ENCODE measurements at regions not wholly inside any gene's neighbourhood (a gene's known extent, or its start where the extent isn't known, plus 50 kb on each side); places are given as distances from the start of the nearest gene placed in this dataset.

GRCh38 chr11:19560156-19560555 lies 152.5 kb upstream of the NAV2 start:
- DNase-seq (ENCODE audit: low read depth) = no peak

GRCh38 chr11:19559746-19560145 lies 152.9 kb upstream of the NAV2 start:
- DNase-seq (ENCODE audit: low read depth) = no peak

- DNase-seq (ENCODE audit: low read depth) = no peak
Measured at GRCh38 chr11:19558189-19558986, 154.2 kb upstream of the NAV2 start.

DNA sequence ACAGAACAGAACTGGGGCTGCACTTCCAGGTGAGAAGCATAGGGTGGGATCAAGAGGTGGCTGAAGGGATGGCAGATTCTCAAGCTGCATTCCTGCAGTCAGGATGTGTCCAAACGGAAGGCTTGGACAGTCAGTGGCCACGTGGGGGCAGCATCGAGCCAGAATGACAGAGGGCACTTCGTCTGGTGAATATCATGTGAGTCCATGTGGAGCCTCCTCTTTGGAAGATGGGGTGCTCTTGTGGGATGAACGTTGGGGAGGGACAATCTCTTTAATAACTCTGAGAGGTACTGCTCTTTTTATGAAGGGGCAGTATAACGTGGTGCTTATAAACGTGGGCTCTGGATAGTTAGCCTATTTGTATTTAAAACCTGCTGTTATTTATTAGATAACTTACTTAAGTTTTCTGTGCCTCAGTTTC lies 154.9 kb upstream of the NAV2 start:
- peak; percentile 61 for DNase-seq (ENCODE audit: low read depth)

DNA sequence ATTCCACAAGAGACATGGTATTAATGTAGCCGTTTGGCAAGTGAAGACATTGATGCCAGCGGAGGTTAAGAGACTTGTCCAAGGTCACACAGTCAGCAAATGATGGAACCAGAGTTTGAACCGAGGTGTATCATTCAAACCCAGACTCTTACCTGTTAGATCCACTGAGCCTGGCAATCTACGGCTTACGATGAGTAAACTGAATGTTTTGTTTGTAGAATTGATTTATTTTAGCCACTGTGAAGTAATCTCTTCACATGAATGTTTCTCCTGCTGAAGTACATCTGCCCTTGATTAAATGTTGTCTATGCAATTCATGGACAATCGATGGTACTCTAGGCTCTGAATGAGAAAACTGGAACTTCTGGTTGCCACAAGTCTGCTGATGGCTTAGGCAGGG lies 155.5 kb upstream of the NAV2 start:
- DNase-seq (ENCODE audit: low read depth) = no peak

GRCh38 chr11:19555266-19555665 lies 157.4 kb upstream of the NAV2 start:
- no peak for DNase-seq (ENCODE audit: low read depth)

DNA sequence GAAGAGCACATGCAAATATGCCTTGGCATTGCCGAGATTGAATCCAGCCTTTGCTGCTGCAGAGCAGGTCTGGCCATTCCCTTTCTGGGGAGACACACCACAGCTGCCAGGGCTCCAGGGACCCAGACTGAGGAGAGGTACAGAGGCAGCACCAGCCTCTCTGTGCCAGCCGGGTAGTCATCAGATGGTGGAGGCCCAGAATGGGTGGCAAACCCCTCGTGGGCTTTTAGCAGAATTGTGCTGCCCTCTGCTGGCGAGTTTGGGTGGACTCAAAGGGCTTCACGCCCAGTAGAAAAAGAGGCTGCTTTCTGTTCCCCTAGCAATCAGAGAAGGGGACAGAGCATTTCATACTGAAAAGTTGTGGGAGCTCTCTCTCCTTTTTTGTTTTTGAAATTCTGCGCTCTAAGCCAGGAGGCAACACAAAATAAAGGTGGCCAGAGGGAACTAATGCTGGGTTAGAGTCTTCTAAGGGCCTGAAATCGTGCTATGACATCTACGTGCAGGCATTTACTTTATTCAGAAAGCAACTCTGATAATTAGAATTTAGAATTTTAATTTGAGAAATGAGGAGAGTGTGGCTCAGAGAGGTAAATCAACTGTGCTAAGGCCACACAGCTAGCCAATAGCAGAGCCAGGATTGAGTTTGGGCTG lies 158.8 kb upstream of the NAV2 start:
- peak; percentile 51 for DNase-seq (ENCODE audit: low read depth)

- no peak for DNase-seq (ENCODE audit: low read depth)
Measured at GRCh38 chr11:19552656-19553260, 159.9 kb upstream of the NAV2 start.

DNA sequence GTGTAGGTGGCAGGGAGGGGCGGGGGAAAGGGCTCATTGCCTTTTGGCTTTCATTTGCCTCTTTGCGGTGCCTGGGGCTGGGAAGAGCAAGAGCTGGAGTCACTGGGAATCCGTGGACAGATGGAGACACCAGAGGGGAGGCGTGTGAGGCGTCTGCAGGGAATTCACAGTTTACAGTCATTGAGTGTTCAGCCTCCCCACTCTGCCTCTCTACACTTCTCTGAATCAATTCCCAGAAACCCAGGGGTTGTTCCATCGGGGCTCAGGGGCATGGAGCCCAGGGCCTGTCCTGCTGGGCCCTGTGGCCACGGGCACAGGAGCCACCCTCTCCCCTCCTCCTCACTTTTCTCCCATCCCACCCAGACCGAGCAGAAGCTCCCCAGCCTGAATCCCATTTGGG lies 160.5 kb upstream of the NAV2 start:
- no peak for DNase-seq (ENCODE audit: low read depth)

DNA sequence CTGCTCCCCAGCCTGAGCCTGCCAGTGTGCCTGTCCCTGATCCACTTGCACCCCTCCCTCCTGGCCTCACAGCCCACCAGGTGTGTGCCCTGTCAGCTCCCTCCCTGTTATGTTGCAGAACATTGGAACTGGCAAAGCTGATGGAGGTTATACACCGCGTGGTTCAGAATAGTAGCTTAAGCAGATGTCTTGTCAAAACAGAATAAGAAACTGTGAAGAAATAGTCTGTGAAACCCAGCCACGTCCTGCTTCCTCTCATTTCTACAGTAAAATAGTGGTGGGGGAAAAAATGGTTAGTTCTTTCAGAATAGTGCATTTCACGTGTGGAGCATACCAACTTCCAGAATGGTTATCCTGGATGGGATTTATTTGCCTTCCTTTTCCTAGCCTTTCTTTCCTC lies 161.2 kb upstream of the NAV2 start:
- DNase-seq (ENCODE audit: low read depth) = no peak

- DNase-seq (ENCODE audit: low read depth) = no peak
Measured at GRCh38 chr11:19547044-19547443, 165.6 kb upstream of the NAV2 start.

- DNase-seq (ENCODE audit: low read depth) = peak; percentile 8
Measured at GRCh38 chr11:19546325-19546724, 166.3 kb upstream of the NAV2 start.

DNA sequence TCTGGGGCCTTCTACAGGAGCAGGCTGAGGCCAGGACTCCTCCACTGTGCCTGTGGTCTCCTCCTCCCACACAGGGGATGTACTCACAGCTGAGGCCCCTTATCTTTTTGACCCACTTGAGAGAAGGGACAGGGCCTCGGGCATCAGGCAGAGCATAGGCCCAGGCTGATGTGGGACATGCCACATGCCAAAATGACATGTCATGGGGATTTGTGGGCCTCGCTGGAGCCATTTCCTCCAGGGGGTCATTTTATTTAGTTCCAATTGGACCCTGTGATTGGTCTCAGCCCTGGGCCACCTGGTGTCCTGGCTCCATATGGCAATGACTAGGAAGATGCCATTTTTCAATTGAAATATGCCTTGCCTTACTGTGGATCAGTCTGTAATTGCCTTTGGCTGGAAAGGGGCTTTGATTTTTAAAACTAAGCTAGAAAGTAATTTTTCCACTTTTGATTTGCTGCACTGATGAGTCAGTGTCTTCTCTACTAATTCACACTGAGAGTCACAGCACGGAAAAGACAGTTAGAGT lies 171.1 kb upstream of the NAV2 start:
- no peak for DNase-seq (ENCODE audit: low read depth)

- no peak for DNase-seq (ENCODE audit: low read depth)
Measured at GRCh38 chr11:19539861-19540260, 172.8 kb upstream of the NAV2 start.

DNA sequence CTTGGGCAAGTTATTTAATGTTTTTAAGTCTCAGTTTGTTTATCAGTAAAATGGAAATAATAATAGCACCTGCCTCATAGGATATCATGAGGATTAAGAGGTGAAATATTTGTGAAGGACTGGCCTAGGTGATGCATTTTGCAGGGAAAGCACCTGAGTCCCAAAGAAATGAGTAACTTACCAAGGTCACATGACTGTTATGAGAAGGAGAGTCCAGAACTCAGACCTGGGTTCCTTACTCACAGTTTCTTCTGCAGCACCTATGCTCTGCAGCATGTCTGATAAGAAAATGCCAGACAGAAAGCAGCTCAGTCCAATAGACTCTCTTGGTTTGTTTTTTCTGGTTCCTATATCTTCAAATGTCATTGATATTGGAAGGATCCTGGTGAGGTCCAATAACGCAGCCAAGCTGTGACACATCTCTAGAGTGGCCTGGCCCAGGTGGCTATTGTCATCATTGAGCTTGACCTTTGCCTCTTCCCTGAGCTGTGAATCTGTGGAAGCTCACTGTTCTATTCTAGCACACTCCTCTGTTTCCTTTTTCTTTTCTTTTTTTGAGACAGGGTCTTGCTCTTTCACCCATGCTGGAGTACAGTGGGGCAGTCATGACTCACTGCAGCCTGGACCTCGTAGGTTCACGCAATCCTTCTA lies 174.7 kb upstream of the NAV2 start:
- DNase-seq (ENCODE audit: low read depth) = no peak

- DNase-seq (ENCODE audit: low read depth) = no peak
Measured at GRCh38 chr11:19536131-19536530, 176.5 kb upstream of the NAV2 start.

DNA sequence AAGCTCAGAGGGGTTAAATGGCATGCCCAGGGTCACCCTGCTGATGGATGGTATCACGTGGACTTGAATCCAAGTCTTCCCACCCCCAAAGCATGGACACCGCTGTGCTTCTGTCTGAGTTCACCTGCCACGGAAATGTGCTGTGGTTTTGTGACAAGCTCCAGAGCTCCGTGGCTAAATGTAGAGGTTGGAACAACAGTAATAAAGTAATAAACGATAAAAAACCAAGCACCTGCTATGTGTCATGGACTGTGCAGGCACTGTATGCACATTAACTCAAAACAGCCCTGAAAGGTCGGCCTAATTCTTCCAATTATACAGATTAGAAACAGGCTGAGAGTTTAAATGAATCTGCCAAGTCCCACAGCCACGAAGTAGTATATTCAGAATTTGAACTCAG lies 182.1 kb upstream of the NAV2 start:
- no peak for DNase-seq (ENCODE audit: low read depth)

DNA sequence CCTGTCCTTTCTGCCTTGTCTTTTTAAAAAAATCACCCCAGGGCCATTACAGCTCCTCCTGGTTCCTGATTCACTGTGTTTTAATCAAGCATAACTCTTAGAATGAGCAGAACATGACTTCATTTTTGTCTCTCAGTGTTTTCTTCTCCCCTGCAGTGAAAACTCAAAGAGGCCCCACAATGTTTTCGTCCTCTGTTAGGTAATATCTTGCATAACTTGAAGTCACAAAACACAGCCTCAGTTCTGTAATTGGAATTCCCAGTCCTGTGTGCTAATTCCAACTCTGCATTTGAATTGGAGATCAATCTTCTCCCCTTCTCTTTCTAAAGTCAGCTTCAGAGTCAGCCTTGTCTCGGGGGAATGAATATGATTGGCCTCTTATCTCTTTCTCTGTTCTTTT lies 186.5 kb upstream of the NAV2 start:
- DNase-seq (ENCODE audit: low read depth) = no peak

GRCh38 chr11:19525714-19526113 lies 186.9 kb upstream of the NAV2 start:
- no peak for DNase-seq (ENCODE audit: low read depth)

- no peak for DNase-seq (ENCODE audit: low read depth)
Measured at GRCh38 chr11:19525276-19525675, 187.4 kb upstream of the NAV2 start.

DNA sequence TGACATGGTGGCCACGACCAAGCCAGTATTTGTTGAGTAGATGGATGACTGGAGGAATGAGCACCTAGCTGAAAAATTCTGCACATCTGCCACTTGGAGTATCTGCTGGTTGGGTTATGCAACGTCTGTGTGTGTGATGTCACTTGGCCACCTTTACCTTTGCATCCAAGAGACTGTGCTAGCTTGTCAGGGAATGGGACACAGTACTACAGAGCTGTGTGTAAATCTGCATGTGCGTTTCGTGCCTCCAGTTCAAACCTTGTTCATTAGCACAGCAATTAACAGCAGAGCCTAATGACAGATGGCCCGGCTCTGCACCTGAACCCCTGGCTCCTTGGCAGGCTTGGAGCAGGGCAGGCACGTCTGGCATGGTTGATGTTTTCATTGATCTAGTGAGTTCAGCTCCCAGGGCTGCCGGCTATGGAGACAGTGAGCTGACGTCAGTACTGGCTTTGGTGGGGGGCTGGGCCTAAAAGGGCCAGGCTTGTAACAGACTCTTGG lies 188.4 kb upstream of the NAV2 start:
- DNase-seq (ENCODE audit: low read depth) = no peak

DNA sequence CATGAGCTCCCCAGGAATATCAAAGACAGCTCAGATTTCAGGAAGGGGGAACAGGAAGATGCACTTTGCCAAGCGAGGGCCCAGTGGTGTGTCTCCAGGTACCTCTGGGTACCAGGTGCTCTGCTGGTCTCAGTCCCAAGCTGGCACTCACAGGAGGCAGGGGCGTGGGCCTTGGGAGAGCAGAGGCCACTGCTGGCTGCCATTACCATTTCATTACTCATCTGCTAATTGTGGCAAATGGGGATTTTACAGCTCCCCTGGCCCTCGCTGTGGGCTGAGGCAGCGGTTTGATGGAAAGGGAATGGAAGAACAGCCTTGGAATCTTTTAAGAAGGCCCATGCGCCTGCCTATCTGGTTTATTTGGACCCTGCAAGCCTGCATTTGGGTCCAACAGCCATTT lies 192.0 kb upstream of the NAV2 start:
- no peak for DNase-seq (ENCODE audit: low read depth)

All from fibroblast of the conjunctiva (primary cell).